Activated naive CD4-positive, alpha-beta T cell treated with anti-CD3 and anti-CD28 coated beads, Interleukin-2, amount 50 U/mL, for 16 hours (primary cell): ENCODE measurements at regions not wholly inside any gene's neighbourhood (a gene's known extent, or its start where the extent isn't known, plus 50 kb on each side); places are given as distances from the start of the nearest gene placed in this dataset.

ENCODE experiments used
- DNase-seq: peaks from one replicate; pipeline ENCODE4 v3.0.0-alpha.2; 2020

DNA sequence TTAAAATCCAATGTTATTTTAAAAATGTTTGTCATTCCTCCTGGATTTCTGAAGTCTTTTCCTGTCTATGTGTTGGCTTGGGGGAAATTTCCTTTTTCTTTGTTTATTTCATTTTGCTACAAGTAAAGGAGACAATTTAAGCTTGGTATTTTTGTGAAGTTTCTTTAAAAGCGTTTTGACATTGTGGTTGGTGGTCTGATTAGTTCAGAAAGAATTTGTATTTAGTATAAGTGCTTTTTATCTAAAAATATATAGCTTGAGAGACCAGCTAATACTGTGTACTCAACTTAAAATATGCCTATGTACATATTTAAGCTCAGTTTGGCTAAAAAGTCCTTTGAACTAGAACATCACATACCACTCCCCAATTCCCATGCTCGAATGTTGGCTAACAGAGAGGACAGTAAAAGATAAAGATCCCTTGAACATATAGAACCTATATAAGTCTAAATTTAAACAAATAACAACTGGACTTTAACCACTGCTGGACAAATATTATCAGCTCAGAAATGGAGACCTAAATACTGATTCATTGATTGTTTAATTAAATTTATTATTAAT, 237.6 kb downstream of the TLE4 start:
- DNase-seq, result no peak

DNA sequence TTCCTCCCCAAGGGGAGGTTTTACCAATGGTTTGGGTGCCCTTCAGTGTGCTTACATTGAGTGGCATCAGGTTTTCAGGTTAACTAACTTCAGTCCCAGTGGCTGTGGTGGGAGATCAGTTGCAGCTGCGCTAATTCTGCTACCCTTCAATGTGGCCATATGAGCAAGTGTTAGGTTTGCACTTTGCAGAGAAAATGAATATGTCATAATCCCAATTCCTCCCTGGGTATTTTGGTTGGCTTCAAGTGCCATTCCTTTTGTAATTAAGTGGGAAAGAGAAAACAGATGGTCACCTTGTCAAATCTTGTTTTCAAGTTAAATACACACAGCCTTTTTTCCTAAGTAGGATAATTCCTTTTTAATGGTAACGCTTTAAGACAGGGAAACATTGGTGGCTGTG, 236.2 kb downstream of the TLE4 start:
- DNase-seq, result no peak

DNA sequence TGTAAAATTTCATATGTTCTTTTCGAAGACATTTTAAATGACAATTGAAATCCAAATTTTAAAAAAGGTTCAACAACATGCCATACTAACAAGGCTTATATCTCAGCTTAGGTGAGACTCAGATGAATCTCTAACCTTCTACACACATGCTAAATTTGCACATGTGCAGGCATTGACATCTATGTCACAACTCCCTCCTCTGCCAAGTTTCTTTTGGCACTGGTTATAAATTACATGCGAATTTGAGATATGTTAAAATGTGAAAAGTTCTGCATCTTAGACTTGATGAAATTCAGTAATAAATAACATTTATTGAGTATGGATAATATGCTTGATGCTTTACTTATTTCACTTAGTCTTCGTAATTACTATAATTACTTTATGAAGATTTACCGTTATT, 234.3 kb downstream of the TLE4 start:
- DNase-seq, result no peak

DNA sequence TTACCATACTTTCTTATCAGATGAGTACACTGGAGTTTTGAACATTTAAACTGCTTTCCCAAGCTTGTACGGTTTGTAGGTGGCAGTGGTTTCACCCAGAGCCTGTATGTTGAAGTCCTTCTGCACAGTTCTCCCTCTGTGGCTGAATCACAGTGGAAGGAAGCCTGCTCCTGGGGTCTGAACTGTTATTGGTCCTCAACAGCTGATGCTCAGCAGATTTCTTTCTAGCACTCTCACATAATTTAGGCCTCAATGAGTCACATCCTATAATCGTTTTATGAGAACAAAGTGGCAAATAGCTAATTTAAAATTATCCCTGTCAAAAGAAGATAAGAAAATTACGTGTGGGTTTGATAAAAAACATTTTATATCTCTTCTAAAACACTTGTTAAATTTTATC, 229.7 kb downstream of the TLE4 start:
- DNase-seq, result no peak

DNA sequence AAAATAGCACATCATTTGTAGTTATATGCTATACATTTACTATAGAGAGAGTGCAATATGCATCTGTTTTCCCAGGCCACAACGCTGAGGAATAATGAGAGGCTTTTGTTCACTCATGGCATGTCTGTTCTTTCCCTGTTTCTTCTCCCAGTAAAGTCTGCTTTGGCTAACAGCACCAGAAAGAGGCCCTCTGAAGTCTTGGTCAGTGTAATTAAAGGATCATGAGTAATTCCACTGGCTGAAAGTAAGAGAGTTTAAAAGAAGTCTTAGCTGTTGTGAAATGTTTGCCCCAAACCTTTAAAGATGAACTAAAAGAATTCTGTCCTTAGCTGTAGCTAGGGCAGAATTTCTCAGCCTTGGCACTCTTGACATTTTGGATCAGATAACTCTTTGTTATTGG, 228.8 kb downstream of the TLE4 start:
- DNase-seq, result no peak

DNA sequence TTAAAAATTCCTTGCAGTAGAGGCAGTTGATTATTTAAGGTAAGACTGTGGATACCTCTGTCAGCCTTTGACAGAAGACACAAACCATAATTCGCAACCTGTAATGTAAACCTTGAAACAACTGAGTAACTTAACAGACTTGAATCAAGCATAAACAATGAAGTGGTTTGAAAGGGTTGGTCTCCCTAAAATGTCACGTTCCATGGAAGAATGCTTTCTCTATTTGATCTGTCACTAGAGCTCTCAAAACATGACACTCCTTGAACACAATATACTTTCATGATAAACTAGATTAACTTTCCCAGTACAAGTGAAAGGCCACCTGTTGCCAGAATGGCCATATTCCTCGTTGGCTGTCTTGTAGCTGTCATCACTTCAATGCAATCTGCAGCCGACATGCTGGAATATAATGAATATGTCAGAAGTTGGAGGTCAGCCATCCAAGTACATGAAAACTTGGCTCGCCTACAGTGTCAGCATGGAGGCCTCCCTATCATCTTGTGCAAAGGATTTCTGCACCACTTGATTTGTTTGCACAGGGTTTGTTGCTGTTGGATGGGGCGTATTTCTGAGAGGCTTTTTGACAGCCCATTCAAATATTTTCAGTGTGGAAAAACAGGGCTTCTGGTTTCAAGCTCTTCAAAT, 228.0 kb downstream of the TLE4 start:
- DNase-seq, result no peak

DNA sequence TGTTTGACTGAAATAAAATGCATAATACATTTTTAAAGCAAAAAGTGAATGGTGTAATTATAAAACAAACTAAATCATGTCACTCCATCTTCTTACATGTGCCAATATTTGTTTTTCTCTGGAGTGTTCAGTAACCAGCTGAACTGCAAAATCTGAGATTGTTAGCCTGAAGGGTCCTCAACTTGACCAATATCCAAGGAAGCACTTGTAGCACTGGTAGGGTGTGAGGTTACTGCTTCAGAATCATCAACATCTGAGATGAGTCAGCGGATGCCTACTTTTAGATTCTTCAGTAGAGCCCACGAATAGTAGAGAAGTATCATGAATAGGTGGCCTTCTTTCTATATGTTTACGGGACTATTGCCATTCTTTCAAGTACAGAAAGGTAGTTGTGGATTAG, 226.7 kb downstream of the TLE4 start:
- no peak for DNase-seq

DNA sequence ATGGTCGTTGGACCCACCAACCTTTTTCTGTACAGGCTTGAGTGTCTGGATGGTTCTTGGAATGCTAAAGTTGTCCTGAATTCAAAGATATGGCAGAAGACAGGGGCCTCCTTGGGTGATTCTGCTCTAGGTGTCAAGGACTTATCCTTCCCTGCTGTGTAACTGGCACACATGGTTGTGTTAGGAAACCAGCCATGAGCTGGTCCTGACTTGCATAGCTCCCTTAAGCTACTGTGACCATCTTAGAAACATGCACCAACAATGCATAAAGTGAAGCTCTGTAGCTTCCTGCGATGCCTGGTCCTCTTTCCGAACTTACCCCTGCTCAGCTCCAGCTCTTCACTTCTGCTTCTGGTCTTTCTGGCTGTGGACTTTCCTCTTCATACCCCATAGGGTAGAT, 224.6 kb downstream of the TLE4 start:
- DNase-seq, result no peak

DNA sequence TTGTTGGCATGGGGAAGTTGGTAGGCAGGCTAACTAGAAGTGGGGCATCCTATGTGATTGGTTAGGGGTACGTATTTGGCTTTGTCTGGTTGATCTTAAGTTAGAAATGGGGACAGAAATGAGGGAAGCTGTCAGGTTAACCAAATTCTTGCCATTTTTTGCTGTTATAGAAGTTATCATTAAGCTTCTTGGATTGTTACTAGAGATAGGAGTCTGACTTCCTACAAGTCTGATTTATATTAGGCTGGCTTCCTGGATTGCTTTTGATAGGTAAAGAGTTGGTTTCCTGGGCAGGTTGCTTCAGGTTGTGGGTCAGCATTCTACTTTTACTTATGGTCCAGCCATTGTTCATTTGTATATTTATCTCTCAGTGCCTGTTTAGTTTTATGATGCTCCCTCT, 216.9 kb downstream of the TLE4 start:
- no peak for DNase-seq

DNA sequence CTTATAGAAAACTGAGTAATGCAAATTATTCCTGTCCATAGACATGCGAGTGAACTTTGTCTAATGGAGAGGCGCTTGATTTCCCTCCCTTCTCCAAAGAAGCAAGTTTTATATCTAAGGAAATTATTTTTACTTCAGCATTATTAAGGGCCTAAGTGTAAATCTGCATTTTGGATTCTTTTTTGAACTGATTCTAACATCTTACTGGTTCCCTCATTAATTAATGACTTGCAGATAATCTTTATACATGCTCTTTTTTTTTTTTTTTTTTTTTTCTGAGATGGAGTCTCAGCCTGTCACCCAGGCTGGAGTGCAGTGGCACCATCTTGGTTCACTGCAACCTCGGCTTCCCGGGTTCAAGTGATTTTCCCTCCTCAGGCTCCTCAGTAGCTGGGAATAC, 209.5 kb downstream of the TLE4 start:
- no peak for DNase-seq

DNA sequence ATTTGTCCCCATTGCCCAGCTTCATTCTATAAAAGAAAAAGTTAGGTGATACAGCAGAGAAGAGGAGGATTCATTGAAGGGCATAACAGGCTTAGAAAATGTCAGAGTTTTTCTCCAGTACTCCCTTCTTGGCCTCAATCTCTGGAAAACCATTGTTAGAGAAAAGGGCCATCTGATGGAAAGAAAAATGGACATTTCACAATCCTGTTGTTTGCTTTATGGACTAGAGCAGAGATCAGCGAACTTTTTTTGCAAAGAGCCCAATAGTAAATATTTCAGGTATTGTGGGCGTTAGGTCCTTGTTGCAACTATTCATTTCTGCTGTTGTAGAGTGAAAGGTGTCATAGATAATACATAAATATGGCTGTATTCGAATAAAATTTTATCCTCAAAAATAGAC, 208.8 kb downstream of the TLE4 start:
- DNase-seq, result no peak

DNA sequence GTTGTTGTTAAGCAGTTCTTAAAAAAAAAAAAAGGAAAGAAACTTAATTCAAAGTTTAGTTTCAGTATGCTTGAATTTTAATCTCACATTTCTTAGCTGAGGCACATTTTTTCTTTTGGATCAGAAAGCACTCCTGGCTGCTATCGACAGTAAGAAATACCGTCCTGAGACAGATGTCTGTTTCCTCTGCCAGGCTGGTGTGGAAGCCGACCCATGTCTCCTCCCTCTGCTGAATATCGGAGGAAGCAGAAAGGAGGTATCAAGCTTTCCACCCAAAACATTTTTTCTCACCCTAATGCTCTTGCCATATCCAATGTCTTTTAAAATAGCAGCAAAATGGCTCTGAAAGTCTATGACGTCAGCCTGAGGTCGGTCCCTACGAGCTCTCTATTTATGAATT, 208.1 kb downstream of the TLE4 start:
- DNase-seq, result no peak

DNA sequence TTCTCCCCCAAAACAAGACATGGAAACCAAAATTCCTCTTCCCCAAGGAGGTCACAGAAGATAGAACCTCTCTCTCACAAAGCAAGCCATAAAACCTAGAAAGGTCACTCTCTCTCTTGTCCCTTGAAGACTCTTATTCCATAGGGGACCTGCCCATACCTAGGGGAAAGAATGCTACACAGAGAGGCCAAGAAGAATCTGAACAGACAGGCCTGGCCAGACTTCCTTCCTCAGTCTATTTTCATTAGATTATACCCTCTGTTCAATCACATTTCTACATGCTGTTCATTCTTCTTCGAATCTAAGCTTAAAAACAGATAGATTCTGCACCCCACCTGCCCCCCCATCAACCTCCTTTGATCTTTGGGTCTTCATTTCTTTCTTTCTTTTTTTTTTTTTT, 206.8 kb downstream of the TLE4 start:
- DNase-seq, result no peak

DNA sequence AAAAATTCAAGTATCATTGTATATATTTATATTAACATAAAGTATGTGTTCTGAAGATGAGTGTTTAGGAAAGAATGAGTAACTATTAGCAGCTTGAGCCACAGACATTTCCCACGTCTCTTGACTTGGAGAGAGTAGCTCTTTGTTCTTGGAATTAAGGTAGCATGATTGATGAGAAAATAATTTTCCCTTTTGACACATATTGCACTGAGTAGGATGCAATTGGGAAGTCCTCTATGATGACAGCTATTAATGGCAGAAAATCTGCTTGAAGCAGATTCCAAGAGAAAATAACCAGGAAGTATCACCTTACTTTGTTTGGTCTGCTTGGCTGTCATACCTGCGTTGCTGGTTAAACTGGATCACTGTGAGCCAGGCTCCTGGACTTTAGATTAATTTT, 204.8 kb downstream of the TLE4 start:
- DNase-seq, result no peak
